Hypothalamus (tissue), 51 donors: ENCODE measurements at regions not wholly inside any gene's neighbourhood (a gene's known extent, or its start where the extent isn't known, plus 50 kb on each side); places are given as distances from the start of the nearest gene placed in this dataset.
"Not testable (repeated sequence)": the region's sequence is repeated elsewhere in the genome, so short reads cannot be mapped to it uniquely, and the experiment has no call there.

Source experiments
- DNase-seq, 51 donors: peaks; one replicate each; lab custom pipeline; 2025; lab: John Stamatoyannopoulos, UW

GRCh38 chr15:81636064-81636463, 262.1 kb upstream of the TMC3 start:
- DNase-seq = not testable (repeated sequence)

- DNase-seq = no peak
These were observed 259.9 kb upstream of the TMC3 start for GRCh38 chr15:81633889-81634288.

- no peak for DNase-seq
These were observed 251.9 kb upstream of the TMC3 start for GRCh38 chr15:81625896-81626295.

- no peak for DNase-seq
These were observed 245.0 kb upstream of the TMC3 start for GRCh38 chr15:81619002-81619401.

GRCh38 chr15:81612631-81613030, 238.6 kb upstream of the TMC3 start:
- DNase-seq = no peak

GRCh38 chr15:81611679-81612078, 237.7 kb upstream of the TMC3 start:
- DNase-seq = no peak

GRCh38 chr15:81608309-81608829, 234.4 kb upstream of the TMC3 start:
- DNase-seq = no peak

GRCh38 chr15:81604713-81605112, 230.7 kb upstream of the TMC3 start:
- DNase-seq = no peak

GRCh38 chr15:81596159-81596865, 222.3 kb upstream of the TMC3 start:
- DNase-seq = no peak

GRCh38 chr15:81595752-81596151, 221.7 kb upstream of the TMC3 start:
- DNase-seq = no peak

- DNase-seq = no peak
These were observed 215.7 kb upstream of the TMC3 start for GRCh38 chr15:81589671-81590070.

GRCh38 chr15:81575436-81576123, 201.6 kb upstream of the TMC3 start:
- DNase-seq = peak in 11 of 51 donors; percentile 0 to 50 (median 7)

- DNase-seq = no peak
These were observed 199.2 kb upstream of the TMC3 start for GRCh38 chr15:81573098-81573746.

GRCh38 chr15:81572190-81572589, 198.2 kb upstream of the TMC3 start:
- DNase-seq = no peak

- DNase-seq = no peak
These were observed 195.5 kb upstream of the TMC3 start for GRCh38 chr15:81569286-81570080.

- DNase-seq = no peak
These were observed 193.9 kb upstream of the TMC3 start for GRCh38 chr15:81567924-81568323.

GRCh38 chr15:81562986-81563385, 189.0 kb upstream of the TMC3 start:
- DNase-seq = no peak

GRCh38 chr15:81560405-81560804, 186.4 kb upstream of the TMC3 start:
- DNase-seq = no peak

GRCh38 chr15:81558056-81558455, 184.0 kb upstream of the TMC3 start:
- no peak for DNase-seq

GRCh38 chr15:81555346-81555745, 181.3 kb upstream of the TMC3 start:
- no peak for DNase-seq
